ENCODE measurements at regions not wholly inside any gene's neighbourhood (a gene's known extent, or its start where the extent isn't known, plus 50 kb on each side); places are given as distances from the start of the nearest gene placed in this dataset.

- Histone ChIP-seq H3K9me3 (ENCODE audit: insufficient read depth, low read depth, low read length) (no peaks in the 10 kb centered on the region), H3K36me3 (ENCODE audit: control insufficient read depth in 1 of 2, insufficient read depth in 2 of 2, low read length in 2 of 2) (no peaks in the 10 kb centered on the region), H3K27ac (ENCODE audit: low read depth, low read length) (no peak overlapping the region), H4K12ac (ENCODE audit: low read depth, low read length) (no peak overlapping the region), H4K8ac (ENCODE audit: low read depth, low read length) (no peak overlapping the region), H2BK120ac (ENCODE audit: insufficient read depth, low read length, poor library complexity) (no peak overlapping the region), H3K14ac (ENCODE audit: low read length) (no peak overlapping the region), H3K79me2 (ENCODE audit: control insufficient read depth, insufficient read depth, low read length, poor library complexity) (no peaks in the 10 kb centered on the region), H3K9ac (ENCODE audit: low read length) (no peak overlapping the region), H4K91ac (ENCODE audit: low read depth, low read length) (no peak overlapping the region), H2AK5ac (ENCODE audit: low read length) (no peak overlapping the region), H2BK5ac (ENCODE audit: low read depth, low read length, poor library complexity) (no peak overlapping the region), H2BK12ac (ENCODE audit: low read length) (no peak overlapping the region), H3K4ac (ENCODE audit: low read depth, low read length) (no peak overlapping the region), H3K23ac (ENCODE audit: low read length) (no peak overlapping the region), H3K4me1 (ENCODE audit: control insufficient read depth in 1 of 2, insufficient read depth in 2 of 2, low read length in 2 of 2) (no peaks in the 10 kb centered on the region), H3K27me3 (ENCODE audit: insufficient read depth, low read length) (no peaks in the 10 kb centered on the region), H3K79me1 (ENCODE audit: low read length) (no peaks in the 10 kb centered on the region), H3K4me2 (ENCODE audit: low read length) (no peak overlapping the region), H3K18ac (ENCODE audit: low read length) (no peak overlapping the region), H2AFZ (ENCODE audit: insufficient read depth, low read length, poor library complexity) (no peak overlapping the region), H3K4me3 (ENCODE audit: low read depth, low read length) (no peak overlapping the region)
- DNase-seq = no peak
- no CpG with 5 or more reads among the region's 4 CpGs for WGBS (ENCODE audit: extremely low coverage, insufficient coverage, insufficient read length)
Measured at GRCh38 chr13:65868099-65868498, 1362.0 kb downstream of the PCDH9 start.

GRCh38 chr13:65866138-65866537 lies 1364.0 kb downstream of the PCDH9 start:
- Histone ChIP-seq H3K4me2 (ENCODE audit: low read length) (no peak overlapping the region), H3K14ac (ENCODE audit: low read length) (no peak overlapping the region), H2AK5ac (ENCODE audit: low read length) (no peak overlapping the region), H3K36me3 (ENCODE audit: control insufficient read depth in 1 of 2, insufficient read depth in 2 of 2, low read length in 2 of 2) (no peaks in the 10 kb centered on the region), H2BK12ac (ENCODE audit: low read length) (no peak overlapping the region), H2AFZ (ENCODE audit: insufficient read depth, low read length, poor library complexity) (no peak overlapping the region), H3K4me3 (ENCODE audit: low read depth, low read length) (no peak overlapping the region), H3K79me1 (ENCODE audit: low read length) (no peaks in the 10 kb centered on the region), H3K18ac (ENCODE audit: low read length) (no peak overlapping the region), H3K23ac (ENCODE audit: low read length) (no peak overlapping the region), H3K9ac (ENCODE audit: low read length) (no peak overlapping the region), H4K8ac (ENCODE audit: low read depth, low read length) (no peak overlapping the region), H3K27me3 (ENCODE audit: insufficient read depth, low read length) (no peaks in the 10 kb centered on the region), H2BK5ac (ENCODE audit: low read depth, low read length, poor library complexity) (no peak overlapping the region), H4K91ac (ENCODE audit: low read depth, low read length) (no peak overlapping the region), H2BK120ac (ENCODE audit: insufficient read depth, low read length, poor library complexity) (no peak overlapping the region), H3K4me1 (ENCODE audit: control insufficient read depth in 1 of 2, insufficient read depth in 2 of 2, low read length in 2 of 2) (no peaks in the 10 kb centered on the region), H4K12ac (ENCODE audit: low read depth, low read length) (no peak overlapping the region), H3K4ac (ENCODE audit: low read depth, low read length) (no peak overlapping the region), H3K27ac (ENCODE audit: low read depth, low read length) (no peak overlapping the region), H3K9me3 (ENCODE audit: insufficient read depth, low read depth, low read length) (no peaks in the 10 kb centered on the region), H3K79me2 (ENCODE audit: control insufficient read depth, insufficient read depth, low read length, poor library complexity) (no peaks in the 10 kb centered on the region)
- no peak for DNase-seq
- no CpG with 5 or more reads among the region's 6 CpGs for WGBS (ENCODE audit: extremely low coverage, insufficient coverage, insufficient read length)

GRCh38 chr13:65865206-65865605 lies 1364.9 kb downstream of the PCDH9 start:
- H3K23ac ChIP-seq (ENCODE audit: low read length) = no peak overlapping the region
- no peak overlapping the region for H2AFZ ChIP-seq (ENCODE audit: insufficient read depth, low read length, poor library complexity)
- no peak overlapping the region for H3K4ac ChIP-seq (ENCODE audit: low read depth, low read length)
- H3K18ac ChIP-seq (ENCODE audit: low read length) = no peak overlapping the region
- no peak overlapping the region for H2BK120ac ChIP-seq (ENCODE audit: insufficient read depth, low read length, poor library complexity)
- H2BK5ac ChIP-seq (ENCODE audit: low read depth, low read length, poor library complexity) = no peak overlapping the region
- H3K79me2 ChIP-seq (ENCODE audit: control insufficient read depth, insufficient read depth, low read length, poor library complexity) = no peaks in the 10 kb centered on the region
- no peaks in the 10 kb centered on the region for H3K4me1 ChIP-seq (ENCODE audit: control insufficient read depth in 1 of 2, insufficient read depth in 2 of 2, low read length in 2 of 2)
- H3K4me2 ChIP-seq (ENCODE audit: low read length) = no peak overlapping the region
- no peak overlapping the region for H4K8ac ChIP-seq (ENCODE audit: low read depth, low read length)
- H3K27ac ChIP-seq (ENCODE audit: low read depth, low read length) = no peak overlapping the region
- no peak overlapping the region for H2AK5ac ChIP-seq (ENCODE audit: low read length)
- WGBS (ENCODE audit: extremely low coverage, insufficient coverage, insufficient read length) = no CpG with 5 or more reads among the region's 2 CpGs
- no peaks in the 10 kb centered on the region for H3K9me3 ChIP-seq (ENCODE audit: insufficient read depth, low read depth, low read length)
- no peaks in the 10 kb centered on the region for H3K36me3 ChIP-seq (ENCODE audit: control insufficient read depth in 1 of 2, insufficient read depth in 2 of 2, low read length in 2 of 2)
- H3K79me1 ChIP-seq (ENCODE audit: low read length) = no peaks in the 10 kb centered on the region
- no peak overlapping the region for H2BK12ac ChIP-seq (ENCODE audit: low read length)
- H4K91ac ChIP-seq (ENCODE audit: low read depth, low read length) = no peak overlapping the region
- no peak overlapping the region for H3K4me3 ChIP-seq (ENCODE audit: low read depth, low read length)
- no peaks in the 10 kb centered on the region for H3K27me3 ChIP-seq (ENCODE audit: insufficient read depth, low read length)
- H4K12ac ChIP-seq (ENCODE audit: low read depth, low read length) = no peak overlapping the region
- H3K14ac ChIP-seq (ENCODE audit: low read length) = no peak overlapping the region
- H3K9ac ChIP-seq (ENCODE audit: low read length) = no peak overlapping the region
- DNase-seq = no peak

- no peaks in the 10 kb centered on the region for H3K79me2 ChIP-seq (ENCODE audit: control insufficient read depth, insufficient read depth, low read length, poor library complexity)
- H3K9me3 ChIP-seq (ENCODE audit: insufficient read depth, low read depth, low read length) = no peaks in the 10 kb centered on the region
- no peak overlapping the region for H4K12ac ChIP-seq (ENCODE audit: low read depth, low read length)
- no peak overlapping the region for H2AK5ac ChIP-seq (ENCODE audit: low read length)
- no peaks in the 10 kb centered on the region for H3K79me1 ChIP-seq (ENCODE audit: low read length)
- H3K27me3 ChIP-seq (ENCODE audit: insufficient read depth, low read length) = no peaks in the 10 kb centered on the region
- no peak overlapping the region for H2BK120ac ChIP-seq (ENCODE audit: insufficient read depth, low read length, poor library complexity)
- DNase-seq = no peak
- H2AFZ ChIP-seq (ENCODE audit: insufficient read depth, low read length, poor library complexity) = no peak overlapping the region
- no peaks in the 10 kb centered on the region for H3K4me1 ChIP-seq (ENCODE audit: control insufficient read depth in 1 of 2, insufficient read depth in 2 of 2, low read length in 2 of 2)
- WGBS (ENCODE audit: extremely low coverage, insufficient coverage, insufficient read length) = no CpG with 5 or more reads among the region's 1 CpG
- no peak overlapping the region for H3K9ac ChIP-seq (ENCODE audit: low read length)
- H2BK5ac ChIP-seq (ENCODE audit: low read depth, low read length, poor library complexity) = no peak overlapping the region
- no peak overlapping the region for H3K4ac ChIP-seq (ENCODE audit: low read depth, low read length)
- no peak overlapping the region for H4K8ac ChIP-seq (ENCODE audit: low read depth, low read length)
- H3K14ac ChIP-seq (ENCODE audit: low read length) = no peak overlapping the region
- H2BK12ac ChIP-seq (ENCODE audit: low read length) = no peak overlapping the region
- H3K27ac ChIP-seq (ENCODE audit: low read depth, low read length) = no peak overlapping the region
- no peak overlapping the region for H3K18ac ChIP-seq (ENCODE audit: low read length)
- no peak overlapping the region for H3K4me3 ChIP-seq (ENCODE audit: low read depth, low read length)
- no peak overlapping the region for H3K23ac ChIP-seq (ENCODE audit: low read length)
- no peak overlapping the region for H3K4me2 ChIP-seq (ENCODE audit: low read length)
- H4K91ac ChIP-seq (ENCODE audit: low read depth, low read length) = no peak overlapping the region
- no peaks in the 10 kb centered on the region for H3K36me3 ChIP-seq (ENCODE audit: control insufficient read depth in 1 of 2, insufficient read depth in 2 of 2, low read length in 2 of 2)
Measured at GRCh38 chr13:65864039-65864438, 1366.1 kb downstream of the PCDH9 start.
